Body of pancreas (tissue), 4 donors: ENCODE measurements at regions not wholly inside any gene's neighbourhood (a gene's known extent, or its start where the extent isn't known, plus 50 kb on each side); places are given as distances from the start of the nearest gene placed in this dataset.

Experiments
- POLR2A ChIP-seq, 3 donors: fragments of 450-650 bp; IDR thresholded peaks; one replicate each; pipeline ENCODE4 v1.6.1; 2016; ENCODE audit warnings: antibody characterized with exemption in 3 of 3, mild to moderate bottlenecking in 2 of 3
- TF ChIP-seq, protein P1 (sequence below), 7 experiments: fragments of 450-650 bp in 4 of 7; fragments of 200-600 bp in 3 of 7; sonication (generic) in 3 of 7; IDR thresholded peaks; one replicate each; pipeline ENCODE4 v1.5.1; 2016 to 2019; ENCODE audit warnings: antibody characterized with exemption in 7 of 7

DNA sequence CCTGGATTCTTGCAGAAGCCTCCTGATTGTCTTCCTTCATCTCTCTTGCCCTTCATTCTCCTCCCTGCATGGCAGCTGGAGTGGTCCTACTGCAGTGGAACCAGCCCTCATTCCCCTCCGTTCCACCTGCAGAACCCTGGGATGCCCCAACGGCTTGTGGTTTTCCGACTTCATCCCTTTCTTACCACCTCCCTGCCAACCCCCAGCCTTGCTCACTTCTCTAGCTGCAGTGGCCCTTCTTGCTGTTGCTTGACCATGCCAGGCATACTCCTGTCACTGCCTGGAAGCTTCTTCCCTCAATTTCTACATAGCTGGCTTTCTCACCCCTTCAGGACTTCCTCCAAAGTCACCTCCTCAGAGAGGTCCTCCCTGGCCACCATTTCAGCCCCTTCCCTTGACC lies 123.3 kb downstream of the BEGAIN start:
- TF ChIP-seq, protein P1, sequence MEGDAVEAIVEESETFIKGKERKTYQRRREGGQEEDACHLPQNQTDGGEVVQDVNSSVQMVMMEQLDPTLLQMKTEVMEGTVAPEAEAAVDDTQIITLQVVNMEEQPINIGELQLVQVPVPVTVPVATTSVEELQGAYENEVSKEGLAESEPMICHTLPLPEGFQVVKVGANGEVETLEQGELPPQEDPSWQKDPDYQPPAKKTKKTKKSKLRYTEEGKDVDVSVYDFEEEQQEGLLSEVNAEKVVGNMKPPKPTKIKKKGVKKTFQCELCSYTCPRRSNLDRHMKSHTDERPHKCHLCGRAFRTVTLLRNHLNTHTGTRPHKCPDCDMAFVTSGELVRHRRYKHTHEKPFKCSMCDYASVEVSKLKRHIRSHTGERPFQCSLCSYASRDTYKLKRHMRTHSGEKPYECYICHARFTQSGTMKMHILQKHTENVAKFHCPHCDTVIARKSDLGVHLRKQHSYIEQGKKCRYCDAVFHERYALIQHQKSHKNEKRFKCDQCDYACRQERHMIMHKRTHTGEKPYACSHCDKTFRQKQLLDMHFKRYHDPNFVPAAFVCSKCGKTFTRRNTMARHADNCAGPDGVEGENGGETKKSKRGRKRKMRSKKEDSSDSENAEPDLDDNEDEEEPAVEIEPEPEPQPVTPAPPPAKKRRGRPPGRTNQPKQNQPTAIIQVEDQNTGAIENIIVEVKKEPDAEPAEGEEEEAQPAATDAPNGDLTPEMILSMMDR (IDR thresholded peaks at IDR 0.05), result no peak
- no peak for TF ChIP-seq POLR2A (IDR thresholded peaks at IDR 0.05)
